HG02588 (cell line): ENCODE measurements at regions not wholly inside any gene's neighbourhood (a gene's known extent, or its start where the extent isn't known, plus 50 kb on each side); places are given as distances from the start of the nearest gene placed in this dataset.

Experiments
- ATAC-seq: cut with Tn5 transposase; IDR thresholded peaks from one replicate; pipeline ENCODE4 v1.9.1; 2021; ENCODE audit warnings: mild to moderate bottlenecking, moderate library complexity; ENCODE audit not compliant: unreplicated experiment

DNA sequence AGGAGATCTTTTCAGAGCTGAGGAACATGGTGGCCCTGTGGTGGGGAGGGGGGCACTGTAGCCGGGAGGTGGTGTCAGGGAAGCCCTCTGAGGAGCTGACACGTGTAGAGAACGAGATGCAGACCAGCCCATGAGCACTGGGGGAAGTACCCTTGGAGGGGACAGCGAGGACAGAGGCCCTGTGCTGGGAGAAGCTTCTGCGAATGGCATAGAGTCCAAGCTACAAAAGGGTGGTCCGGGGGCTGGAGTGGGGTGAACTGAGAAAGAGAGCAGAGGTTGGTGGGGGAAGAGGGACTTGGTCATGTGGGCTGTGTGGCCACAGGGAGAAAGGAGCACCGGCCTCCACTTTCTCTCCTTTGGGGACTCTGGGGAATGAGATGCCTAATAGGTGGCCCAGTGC, 270.8 kb downstream of the CBLN1 start:
- no peak for ATAC-seq

DNA sequence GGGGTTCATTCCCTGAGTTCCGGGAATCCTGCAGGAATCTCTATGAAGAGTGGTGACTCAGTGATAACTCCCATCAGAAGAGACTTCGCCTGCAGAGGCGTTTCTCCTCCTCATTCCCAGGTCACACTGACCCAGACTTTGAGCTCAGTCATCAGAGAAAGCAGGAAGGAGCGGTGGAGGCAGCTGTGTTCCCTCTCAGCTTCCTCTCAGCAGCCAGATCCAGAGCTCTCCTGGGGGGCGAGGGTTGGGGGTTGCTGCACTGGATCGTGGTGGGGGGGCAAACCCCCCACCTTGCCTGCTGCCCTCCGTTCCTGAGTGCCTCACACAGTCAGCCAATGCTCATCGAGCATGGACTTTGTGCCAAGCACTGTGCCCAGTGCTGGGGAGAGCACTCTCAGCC, 271.2 kb downstream of the CBLN1 start:
- ATAC-seq = no peak

DNA sequence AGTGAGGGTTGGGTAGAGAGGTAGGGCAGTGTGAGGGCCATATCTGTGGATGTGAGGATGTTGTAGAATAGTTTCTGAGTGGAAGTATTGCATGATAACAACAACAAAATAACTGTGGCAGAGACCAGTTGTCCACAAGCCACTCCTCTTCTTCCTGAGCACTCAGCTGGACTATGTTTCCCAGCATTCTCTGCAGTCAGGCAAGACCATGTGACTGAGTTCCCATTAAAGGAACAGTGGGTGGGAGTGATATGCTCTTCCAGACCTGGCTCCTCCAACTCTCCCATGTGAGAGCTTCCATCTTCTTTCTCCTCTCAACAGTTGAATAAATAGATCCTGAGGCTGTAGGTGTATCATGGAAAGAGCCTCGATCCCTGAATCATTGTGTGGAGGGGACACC, 272.4 kb downstream of the CBLN1 start:
- no peak for ATAC-seq

DNA sequence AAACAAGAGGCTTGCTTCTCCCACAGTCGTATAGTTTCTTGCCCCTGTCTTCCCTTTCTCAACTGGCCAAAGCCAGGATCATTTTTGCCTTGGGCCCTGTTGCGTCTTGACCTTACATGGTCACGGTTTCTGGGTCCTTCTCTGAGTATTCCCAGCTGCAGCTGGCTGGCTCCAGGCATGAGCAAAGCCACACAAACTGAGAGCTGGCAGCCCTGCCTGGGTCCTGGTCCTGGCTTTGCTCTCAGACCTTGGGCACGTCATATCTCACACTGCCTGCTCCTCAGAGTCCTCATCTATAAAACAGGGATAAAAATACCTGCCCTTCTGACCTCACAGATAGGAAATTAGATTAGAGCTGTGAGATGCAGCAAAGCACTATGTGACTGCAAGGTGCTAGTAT, 277.6 kb downstream of the CBLN1 start:
- ATAC-seq = no peak

DNA sequence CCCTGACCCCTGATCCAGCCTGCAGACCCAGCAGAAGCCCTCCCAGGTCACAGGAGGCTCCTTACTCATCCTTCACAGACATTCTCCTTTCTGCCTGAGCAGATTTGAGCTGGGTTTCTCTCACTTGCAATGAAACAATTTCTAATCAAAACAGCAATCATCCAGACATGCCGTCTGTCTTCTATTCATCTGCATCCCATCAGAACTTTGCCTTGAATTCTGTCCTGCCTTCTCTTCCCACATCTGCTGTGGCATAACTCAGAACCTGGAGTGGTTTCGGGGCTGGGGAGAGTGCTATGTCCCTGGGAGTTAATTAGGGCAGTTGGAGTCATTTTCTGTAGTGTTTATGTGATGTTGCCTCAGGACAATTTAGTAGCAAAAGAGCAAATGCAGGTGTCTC, 278.6 kb downstream of the CBLN1 start:
- no peak for ATAC-seq

DNA sequence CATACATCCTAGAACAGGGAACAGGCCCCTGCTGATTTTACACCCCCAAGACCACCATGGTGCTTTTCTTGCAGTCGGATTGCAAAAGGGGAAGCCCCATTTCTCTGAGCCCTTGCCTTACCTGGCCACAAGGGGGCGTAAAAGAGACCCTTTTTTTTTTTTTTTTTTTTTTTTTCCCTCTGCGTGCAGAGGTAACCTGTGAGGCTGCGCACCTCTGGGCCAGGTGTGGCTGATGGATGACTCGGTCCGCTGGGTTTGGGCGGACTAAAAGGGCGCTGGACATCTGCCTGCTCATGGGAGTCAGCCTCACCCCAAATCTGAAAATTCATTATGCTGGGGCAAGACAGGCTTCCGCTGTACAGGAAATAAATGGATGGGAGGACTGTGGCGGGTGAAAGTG, 281.0 kb downstream of the CBLN1 start:
- no peak for ATAC-seq

DNA sequence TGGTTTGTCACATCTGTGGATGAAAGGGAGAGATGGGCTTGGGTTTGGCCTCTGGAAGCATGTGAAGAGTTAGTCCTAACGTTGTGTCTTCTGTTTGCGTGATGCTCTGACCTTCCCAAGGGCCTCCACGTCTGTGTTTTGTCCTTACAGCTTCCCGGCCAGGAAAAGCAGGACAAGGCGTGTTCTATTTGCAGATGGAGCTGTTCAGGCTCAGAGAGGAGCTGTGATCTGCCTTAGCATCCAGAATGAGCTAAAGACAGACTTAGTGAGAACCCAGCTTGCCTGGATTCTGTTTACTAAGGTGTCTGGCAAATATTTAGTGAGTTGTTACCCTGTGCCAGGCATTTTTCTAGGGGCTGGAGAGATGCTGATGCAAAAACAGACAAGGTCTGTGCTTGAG, 282.1 kb downstream of the CBLN1 start:
- no peak for ATAC-seq

DNA sequence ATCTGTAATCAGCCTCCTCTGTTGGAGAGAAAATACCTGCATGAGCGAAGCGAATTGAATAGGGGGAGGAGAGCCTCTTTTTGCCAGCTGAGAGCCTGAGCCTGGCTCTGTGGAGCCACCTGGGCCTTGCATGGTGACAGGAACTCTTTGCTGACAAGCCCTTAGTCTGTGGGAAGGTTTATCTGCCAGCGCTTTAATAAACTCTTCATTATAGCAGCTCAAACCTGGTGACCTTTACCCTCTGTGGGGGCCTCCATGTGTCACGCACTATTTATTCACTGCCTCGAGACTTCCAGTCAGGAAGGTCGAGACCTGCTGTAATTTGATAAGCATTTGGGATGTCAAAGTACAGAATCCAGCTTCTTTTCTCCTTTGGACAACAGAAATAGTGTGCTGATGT, 282.6 kb downstream of the CBLN1 start:
- ATAC-seq = no peak

DNA sequence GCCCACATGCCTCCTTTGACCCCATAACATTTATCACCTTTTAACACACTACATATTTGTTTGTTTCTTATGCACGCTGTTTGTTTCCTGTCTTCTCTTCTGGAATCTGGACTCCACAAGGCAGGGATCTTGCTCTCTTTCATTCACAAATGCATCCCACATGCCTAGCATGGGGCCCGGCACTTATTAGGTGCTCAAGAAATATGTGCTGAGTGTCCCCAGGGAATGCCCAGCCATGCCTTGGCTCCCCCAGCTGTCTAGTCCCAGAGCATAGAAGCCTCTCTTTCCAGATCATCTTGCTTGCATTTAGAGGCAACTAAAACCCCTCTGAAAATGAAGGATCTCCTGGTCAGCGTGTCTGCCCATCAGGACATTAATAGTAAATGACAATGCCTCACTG, 283.7 kb downstream of the CBLN1 start:
- no peak for ATAC-seq

DNA sequence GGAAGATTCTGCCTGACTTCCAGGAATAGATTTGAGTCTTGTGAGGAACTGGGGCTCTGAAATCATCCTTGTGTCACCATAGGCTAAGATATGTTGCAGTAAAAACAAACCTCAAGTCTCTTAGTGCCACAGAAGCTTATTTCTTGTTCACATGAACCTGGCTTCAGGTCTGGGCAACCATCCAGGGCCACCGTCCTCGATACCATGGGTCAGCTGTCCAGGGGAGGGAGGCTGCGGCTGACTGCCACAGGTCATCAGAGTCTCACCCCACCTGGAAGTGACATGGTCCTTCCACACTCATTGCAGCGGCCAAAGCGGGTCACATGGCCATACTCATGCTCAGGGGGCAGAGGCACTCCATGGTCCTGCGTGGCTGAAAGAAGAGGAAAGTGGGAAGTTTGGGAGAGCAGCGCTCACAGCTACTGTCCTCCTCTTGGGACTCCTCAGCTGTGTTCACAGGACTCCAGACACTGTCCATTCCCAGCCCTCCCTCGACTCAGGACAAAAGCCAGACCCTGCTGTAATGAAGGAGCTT, 284.5 kb downstream of the CBLN1 start:
- ATAC-seq = no peak

DNA sequence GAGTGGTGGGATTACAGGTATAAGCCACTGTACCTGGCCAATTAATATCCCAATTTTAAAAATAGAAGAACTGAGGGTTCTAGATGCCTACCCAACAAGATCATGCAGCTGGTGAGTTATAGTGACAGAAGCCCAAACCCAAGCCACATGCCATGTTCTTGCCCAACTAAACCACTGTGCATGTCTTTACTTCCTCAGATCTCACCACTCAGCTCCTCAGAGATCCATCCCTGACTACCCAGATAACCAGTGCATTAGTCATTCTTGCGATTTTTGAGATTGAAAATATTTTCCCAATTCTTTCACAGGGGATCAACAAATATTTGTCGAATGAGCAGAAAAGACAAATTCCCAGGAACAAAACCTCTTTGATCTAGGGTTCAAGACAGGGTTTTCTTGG, 303.1 kb downstream of the CBLN1 start:
- no peak for ATAC-seq

DNA sequence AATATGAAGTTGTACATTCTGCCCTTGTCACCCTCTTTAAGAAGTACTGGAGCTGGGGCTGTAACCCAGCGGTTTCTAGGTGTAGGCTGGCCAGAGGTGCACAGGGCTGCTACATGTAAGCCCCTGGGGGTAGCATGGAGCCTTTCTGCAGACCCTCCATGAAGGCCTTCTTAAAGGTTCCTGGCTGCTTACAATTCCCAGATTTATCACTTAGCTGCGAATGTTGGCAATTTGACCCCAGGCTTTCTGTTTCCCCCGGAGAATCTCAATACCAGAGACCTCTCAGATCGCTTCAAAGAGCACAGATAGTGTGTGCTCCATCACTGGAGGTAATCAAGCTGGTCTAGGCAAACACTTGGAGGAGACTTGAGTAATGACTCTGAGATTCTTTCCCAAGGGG, 309.4 kb downstream of the CBLN1 start:
- no peak for ATAC-seq

DNA sequence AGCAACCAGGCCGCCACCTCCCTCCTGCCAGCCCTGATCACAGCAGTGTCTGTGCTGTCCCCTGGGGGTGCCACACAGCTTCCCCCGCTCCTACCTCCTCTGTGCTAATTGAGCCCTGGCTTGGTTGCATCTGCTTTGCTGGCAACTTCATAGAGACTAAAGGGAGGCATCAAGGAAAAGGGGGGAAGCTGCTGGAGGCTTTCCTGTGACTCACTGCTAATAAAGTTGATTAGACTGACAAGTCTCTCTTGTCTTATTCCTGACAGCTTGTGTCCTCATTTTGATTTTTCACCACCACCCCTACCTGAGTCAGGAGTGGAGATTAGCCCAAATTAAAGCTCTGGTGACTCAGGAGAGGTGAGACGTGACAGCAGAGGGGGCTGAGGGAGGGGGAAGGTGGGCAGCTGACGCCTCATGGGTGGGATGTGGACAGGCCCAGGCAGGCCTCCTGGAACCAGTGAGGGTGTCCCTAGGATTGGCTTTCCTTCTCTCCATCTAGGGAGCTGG, 310.0 kb downstream of the CBLN1 start:
- no peak for ATAC-seq

DNA sequence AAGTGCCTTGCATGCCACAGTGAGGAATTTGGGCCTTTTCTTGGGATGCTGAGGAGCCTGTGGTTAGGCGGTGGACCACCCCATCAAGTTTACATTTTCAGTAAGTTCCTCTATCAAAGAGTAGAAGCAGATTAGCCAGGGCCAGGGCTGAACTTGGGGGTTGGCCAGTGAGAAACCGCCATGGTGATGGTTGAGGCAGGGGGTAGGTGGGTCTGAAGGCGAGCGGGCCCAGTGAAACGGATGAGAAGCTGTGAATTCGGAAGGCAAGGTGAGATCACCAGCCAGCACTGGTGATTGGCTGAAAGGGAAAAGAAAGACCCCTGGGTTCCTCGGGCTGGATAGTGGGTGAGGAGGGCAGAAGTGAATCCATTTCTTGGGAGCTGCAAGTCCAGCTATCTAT, 311.4 kb downstream of the CBLN1 start:
- no peak for ATAC-seq

DNA sequence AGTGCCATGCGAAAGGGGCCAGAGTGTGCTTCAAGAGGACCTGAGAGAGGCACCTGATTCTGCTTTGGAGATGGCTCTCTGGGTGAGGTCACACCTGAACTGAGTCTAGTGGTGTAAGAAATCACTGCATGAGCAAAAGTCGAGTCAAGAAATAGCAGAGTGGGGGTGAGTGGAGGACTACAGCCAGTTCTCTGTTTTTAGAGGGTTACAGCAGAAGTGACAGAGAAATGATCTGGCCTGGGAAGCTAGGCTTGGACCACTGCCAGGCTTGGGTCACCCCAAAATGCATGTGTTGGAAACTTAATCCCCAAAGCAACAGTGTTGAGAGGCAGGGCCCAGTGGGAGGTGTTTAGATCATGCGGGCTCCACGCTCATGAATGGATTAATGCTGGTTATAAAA, 312.0 kb downstream of the CBLN1 start:
- ATAC-seq = no peak

DNA sequence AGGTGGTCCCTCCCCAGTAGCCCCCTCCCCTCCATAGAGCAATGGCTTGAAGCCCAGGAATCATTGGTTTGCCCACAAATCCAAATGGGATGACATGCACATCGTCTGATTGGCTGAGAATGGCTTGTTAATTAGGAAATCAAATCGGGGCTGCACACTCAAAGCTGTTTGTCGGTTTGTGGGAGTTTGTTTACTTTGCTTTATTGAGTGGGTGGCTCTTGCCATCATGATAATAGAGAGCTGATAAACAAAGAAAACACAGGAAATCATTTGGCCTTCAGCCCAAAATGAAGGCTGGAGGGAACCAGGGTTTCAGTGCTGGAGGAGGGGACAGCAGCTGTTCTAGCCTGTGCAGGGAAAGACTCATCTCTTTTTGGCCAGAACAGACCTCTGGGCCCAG, 316.3 kb downstream of the CBLN1 start:
- ATAC-seq = no peak

DNA sequence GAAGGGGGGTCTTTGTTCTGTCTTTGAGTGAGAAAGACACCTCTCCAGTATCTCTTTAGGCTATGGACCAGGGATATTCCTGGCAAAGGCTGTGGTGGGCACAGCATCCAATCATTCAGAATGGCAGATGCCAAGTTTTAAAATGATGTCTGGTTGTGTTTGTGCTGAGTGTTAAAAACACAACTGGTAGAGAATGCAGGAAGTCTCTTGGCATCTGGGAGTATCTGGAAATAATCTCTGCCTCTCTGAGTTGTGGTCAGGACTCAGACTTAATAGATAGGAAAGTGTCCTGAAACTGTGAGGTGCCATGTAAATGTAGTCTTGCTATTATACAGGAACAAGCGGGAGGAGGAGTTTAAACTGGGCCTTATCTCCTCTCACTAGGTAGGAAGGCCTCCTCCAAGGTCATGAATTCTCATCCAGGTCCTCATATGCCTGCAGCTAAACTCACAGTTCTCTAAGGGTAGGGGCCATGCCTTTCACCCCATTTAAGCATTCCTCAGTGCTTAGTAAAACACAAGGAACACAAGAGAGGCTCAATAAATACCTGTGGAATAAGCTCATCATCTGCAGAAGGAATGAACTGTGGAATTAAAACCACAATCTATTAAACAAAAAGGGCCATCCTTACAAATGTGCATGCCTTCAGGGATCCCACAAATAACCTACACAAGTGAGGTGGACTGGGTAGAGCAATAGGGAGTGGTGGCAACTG, 317.6 kb downstream of the CBLN1 start:
- no peak for ATAC-seq

DNA sequence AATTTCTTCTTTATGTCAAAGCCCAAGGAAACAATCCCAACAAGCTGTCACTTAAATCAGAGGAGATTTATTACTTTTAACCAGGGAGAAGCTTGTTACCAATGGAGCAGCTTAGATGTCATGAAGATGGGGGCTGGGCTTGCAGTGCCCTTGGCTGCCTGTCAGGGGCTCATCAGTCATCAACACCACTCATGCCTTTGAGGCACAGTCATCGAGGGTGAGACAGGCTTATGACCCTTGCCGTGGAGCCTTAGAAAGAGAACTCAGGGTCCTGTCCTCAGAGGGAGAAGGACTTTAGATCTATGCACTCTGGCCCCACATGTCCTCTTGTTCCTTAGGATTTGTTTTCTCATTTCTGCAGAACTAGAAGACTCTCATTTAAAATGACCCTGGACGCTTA, 318.3 kb downstream of the CBLN1 start:
- no peak for ATAC-seq

DNA sequence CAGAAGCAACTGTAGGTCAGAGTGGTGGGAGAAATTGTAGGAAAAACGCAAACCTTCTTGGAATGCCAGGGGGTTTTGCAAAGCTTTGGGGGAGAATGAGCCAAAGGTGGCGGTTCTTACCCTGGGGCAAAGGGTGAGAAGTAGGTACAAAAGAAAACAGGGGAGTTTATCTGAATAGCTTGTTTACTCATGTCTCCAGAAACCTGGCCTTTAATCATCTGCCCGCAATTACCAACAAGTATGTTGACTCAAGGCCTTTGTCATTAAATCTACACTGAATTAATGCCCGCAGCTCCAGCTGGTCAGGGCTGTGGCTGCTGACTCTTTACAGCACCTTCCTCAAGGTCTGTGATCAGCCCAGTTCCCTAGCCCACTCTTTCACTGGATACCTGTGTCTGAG, 320.1 kb downstream of the CBLN1 start:
- no peak for ATAC-seq

DNA sequence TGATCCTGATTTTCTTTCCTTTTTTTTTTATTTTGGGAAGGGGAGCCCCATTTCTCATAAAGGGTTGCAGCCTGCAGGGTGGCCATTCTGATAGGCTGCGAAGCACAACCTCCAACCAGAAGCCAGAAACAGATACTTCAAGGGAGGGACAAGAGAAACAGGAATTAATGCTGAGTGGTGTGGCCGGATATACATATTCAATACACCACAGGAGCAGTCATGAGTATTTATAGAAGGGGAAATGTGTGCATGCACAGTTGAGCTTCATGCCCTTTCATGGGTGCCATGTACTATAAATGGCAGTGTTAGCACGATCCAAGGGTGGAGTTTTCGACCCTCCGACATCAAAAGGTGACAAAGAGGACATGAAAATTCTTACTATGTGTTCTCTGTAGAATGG, 320.8 kb downstream of the CBLN1 start:
- ATAC-seq = no peak

DNA sequence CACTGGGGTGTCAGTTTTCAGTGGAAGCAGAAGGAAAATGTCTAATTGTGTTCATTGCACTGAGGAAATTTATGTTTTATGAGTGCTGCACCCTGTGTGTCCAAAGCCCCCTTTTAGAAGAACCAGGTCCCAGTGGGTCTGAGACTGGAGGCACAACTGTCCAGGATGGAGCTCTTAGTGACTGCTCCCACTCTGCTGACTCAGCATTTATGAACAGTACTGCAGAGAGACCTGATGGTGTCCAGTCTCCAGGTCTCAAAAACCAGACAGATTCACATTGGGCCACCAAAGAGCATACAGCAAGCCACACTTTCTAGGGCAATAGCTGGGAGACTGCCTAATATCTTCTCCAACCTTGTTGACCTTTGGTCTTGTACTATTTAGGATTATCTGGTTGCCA, 321.9 kb downstream of the CBLN1 start:
- ATAC-seq = no peak

DNA sequence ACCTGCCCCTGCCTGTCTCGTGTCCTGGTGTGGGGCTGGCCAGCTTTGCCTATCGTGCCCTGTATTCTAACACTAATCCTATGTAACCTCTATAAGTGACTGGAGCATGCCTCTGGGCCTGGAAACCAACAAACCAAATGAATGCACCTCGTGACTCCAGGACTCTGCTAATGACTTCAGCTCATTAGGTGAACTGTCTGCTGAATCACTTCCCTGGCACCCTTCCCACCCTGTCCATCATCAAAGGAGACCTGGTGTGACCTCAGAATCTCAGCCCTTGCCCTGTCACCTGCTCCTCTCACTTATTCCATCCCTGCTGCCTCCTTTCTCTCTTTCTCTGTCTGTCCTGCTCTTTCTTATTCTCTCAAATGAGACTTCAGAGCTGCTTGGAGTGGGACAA, 322.4 kb downstream of the CBLN1 start:
- no peak for ATAC-seq

DNA sequence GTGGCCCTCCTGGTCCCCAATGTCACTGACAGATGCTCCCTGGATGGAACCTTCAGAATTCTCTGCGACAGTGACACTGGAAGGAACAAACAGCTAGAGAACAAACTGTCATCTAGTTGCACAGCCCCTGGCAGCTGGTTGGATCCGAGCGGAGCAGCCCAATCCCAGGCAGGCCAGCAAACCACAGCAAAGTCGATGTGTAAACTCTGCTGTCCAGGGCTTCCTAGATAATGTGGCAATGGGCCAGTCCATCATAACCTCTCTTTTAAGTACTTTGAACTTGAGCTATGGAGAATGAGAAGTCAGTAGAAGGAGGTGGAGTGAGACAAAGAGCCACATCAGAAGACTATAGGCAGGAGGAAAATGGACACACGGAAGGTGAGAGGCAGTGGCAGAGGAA, 323.0 kb downstream of the CBLN1 start:
- no peak for ATAC-seq
